Uterus (tissue), 2 donors: ENCODE measurements at regions not wholly inside any gene's neighbourhood (a gene's known extent, or its start where the extent isn't known, plus 50 kb on each side); places are given as distances from the start of the nearest gene placed in this dataset.

Experiments used
- POLR2A ChIP-seq, 2 donors: fragments of 450-650 bp; IDR thresholded peaks; one replicate each; pipeline ENCODE4 v1.6.1; 2016; ENCODE audit warnings: antibody characterized with exemption in 2 of 2, mild to moderate bottlenecking in 1 of 2, moderate library complexity in 1 of 2
- TF ChIP-seq, protein P1 (sequence below), 4 experiments: fragments of 200-600 bp in 2 of 4; fragments of 450-650 bp in 2 of 4; sonication (generic) in 2 of 4; IDR thresholded peaks; one replicate each; pipeline ENCODE4 v1.5.1; 2016 to 2019; ENCODE audit warnings: antibody characterized with exemption in 4 of 4, mild to moderate bottlenecking in 2 of 4, moderate library complexity in 1 of 4

- TF ChIP-seq, protein P1, sequence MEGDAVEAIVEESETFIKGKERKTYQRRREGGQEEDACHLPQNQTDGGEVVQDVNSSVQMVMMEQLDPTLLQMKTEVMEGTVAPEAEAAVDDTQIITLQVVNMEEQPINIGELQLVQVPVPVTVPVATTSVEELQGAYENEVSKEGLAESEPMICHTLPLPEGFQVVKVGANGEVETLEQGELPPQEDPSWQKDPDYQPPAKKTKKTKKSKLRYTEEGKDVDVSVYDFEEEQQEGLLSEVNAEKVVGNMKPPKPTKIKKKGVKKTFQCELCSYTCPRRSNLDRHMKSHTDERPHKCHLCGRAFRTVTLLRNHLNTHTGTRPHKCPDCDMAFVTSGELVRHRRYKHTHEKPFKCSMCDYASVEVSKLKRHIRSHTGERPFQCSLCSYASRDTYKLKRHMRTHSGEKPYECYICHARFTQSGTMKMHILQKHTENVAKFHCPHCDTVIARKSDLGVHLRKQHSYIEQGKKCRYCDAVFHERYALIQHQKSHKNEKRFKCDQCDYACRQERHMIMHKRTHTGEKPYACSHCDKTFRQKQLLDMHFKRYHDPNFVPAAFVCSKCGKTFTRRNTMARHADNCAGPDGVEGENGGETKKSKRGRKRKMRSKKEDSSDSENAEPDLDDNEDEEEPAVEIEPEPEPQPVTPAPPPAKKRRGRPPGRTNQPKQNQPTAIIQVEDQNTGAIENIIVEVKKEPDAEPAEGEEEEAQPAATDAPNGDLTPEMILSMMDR (IDR thresholded peaks at IDR 0.05): no peak
- TF ChIP-seq POLR2A (IDR thresholded peaks at IDR 0.05): no peak
These were observed 240.8 kb downstream of the PTEN start for GRCh38 chr10:88104223-88104622.
